ENCODE measurements at regions not wholly inside any gene's neighbourhood (a gene's known extent, or its start where the extent isn't known, plus 50 kb on each side); places are given as distances from the start of the nearest gene placed in this dataset.

GRCh38 chr12:68418137-68418460 lies 85.9 kb upstream of the MDM1 start:
- H3K9me1 ChIP-seq (ENCODE audit: control insufficient read depth, extremely low read depth, insufficient read depth, low read length) = no peaks in the 10 kb centered on the region
- no peaks in the 10 kb centered on the region for H3K4me1 ChIP-seq (ENCODE audit: control insufficient read depth, extremely low read depth, insufficient read depth, low read length)
- H3K79me2 ChIP-seq (ENCODE audit: control insufficient read depth, insufficient read depth, low read length) = no peaks in the 10 kb centered on the region
- no peak overlapping the region for H3K4me2 ChIP-seq (ENCODE audit: control insufficient read depth, extremely low read depth, insufficient read depth, low read depth, low read length)
- H4K20me1 ChIP-seq (ENCODE audit: control insufficient read depth, extremely low read depth, insufficient read depth, low read length) = no peaks in the 10 kb centered on the region
- H3K27me3 ChIP-seq (ENCODE audit: control insufficient read depth, extremely low read depth, insufficient read depth, low read length) = no peaks in the 10 kb centered on the region
- DNase-seq (ENCODE audit: low read depth, low spot score) (no peak), FAIRE-seq (no peak)
- TF ChIP-seq CTCF (optimal IDR thresholded peaks at IDR 0.05 in 1 of 3, IDR thresholded peaks at IDR 0.05 in 1 of 3, conservative IDR thresholded peaks at IDR 0.05 in 1 of 3; ENCODE audit: extremely low read depth in 1 of 3, insufficient read depth in 2 of 3, low read length in 3 of 3) (no peak), EZH2 (IDR thresholded peaks at IDR 0.05; ENCODE audit: low read length) (no peak)
- H3K9ac ChIP-seq (ENCODE audit: control insufficient read depth, extremely low read depth, insufficient read depth, low read length) = no peak overlapping the region
- H3K27ac ChIP-seq (ENCODE audit: control insufficient read depth, insufficient read depth, low read length) = no peak overlapping the region
- H3K9me3 ChIP-seq (ENCODE audit: control insufficient read depth, low read depth, low read length) = no peaks in the 10 kb centered on the region
- no peaks in the 10 kb centered on the region for H3K36me3 ChIP-seq (ENCODE audit: control insufficient read depth in 2 of 2, extremely low read depth in 1 of 2, insufficient read depth in 2 of 2, low read length in 2 of 2)
- dilution Hi-C loops (cut with MboI; ENCODE audit: extremely low pct_ligation_motif_present, low sequenced_read_pairs) = no loop called here
- H2AFZ ChIP-seq (ENCODE audit: control insufficient read depth, low read length) = no peak overlapping the region
- no peak overlapping the region for H3K4me3 ChIP-seq (ENCODE audit: control insufficient read depth in 2 of 3, extremely low read depth in 1 of 3, insufficient read depth in 2 of 3, low read depth in 1 of 3, low read length in 3 of 3)

GRCh38 chr12:68420225-68421010 lies 88.3 kb upstream of the MDM1 start:
- H3K4me3 ChIP-seq (ENCODE audit: control insufficient read depth in 2 of 3, extremely low read depth in 1 of 3, insufficient read depth in 2 of 3, low read depth in 1 of 3, low read length in 3 of 3) = no peak overlapping the region
- DNase-seq (ENCODE audit: low read depth, low spot score) (no peak), FAIRE-seq (no peak)
- no peak overlapping the region for H2AFZ ChIP-seq (ENCODE audit: control insufficient read depth, low read length)
- no peaks in the 10 kb centered on the region for H3K27me3 ChIP-seq (ENCODE audit: control insufficient read depth, extremely low read depth, insufficient read depth, low read length)
- H3K27ac ChIP-seq (ENCODE audit: control insufficient read depth, insufficient read depth, low read length) = no peak overlapping the region
- dilution Hi-C loops (cut with MboI; ENCODE audit: extremely low pct_ligation_motif_present, low sequenced_read_pairs) = no loop called here
- no peaks in the 10 kb centered on the region for H3K79me2 ChIP-seq (ENCODE audit: control insufficient read depth, insufficient read depth, low read length)
- no peaks in the 10 kb centered on the region for H3K4me1 ChIP-seq (ENCODE audit: control insufficient read depth, extremely low read depth, insufficient read depth, low read length)
- H3K4me2 ChIP-seq (ENCODE audit: control insufficient read depth, extremely low read depth, insufficient read depth, low read depth, low read length) = no peak overlapping the region
- H4K20me1 ChIP-seq (ENCODE audit: control insufficient read depth, extremely low read depth, insufficient read depth, low read length) = no peaks in the 10 kb centered on the region
- no peaks in the 10 kb centered on the region for H3K9me3 ChIP-seq (ENCODE audit: control insufficient read depth, low read depth, low read length)
- no peaks in the 10 kb centered on the region for H3K36me3 ChIP-seq (ENCODE audit: control insufficient read depth in 2 of 2, extremely low read depth in 1 of 2, insufficient read depth in 2 of 2, low read length in 2 of 2)
- H3K9me1 ChIP-seq (ENCODE audit: control insufficient read depth, extremely low read depth, insufficient read depth, low read length) = no peaks in the 10 kb centered on the region
- H3K9ac ChIP-seq (ENCODE audit: control insufficient read depth, extremely low read depth, insufficient read depth, low read length) = no peak overlapping the region
- TF ChIP-seq EZH2 (IDR thresholded peaks at IDR 0.05; ENCODE audit: low read length) = no peak
- no peak for TF ChIP-seq CTCF (optimal IDR thresholded peaks at IDR 0.05 in 1 of 3, IDR thresholded peaks at IDR 0.05 in 1 of 3, conservative IDR thresholded peaks at IDR 0.05 in 1 of 3; ENCODE audit: extremely low read depth in 1 of 3, insufficient read depth in 2 of 3, low read length in 3 of 3)

Measured in keratinocyte (primary cell).